HG03159 (cell line): ENCODE measurements at regions not wholly inside any gene's neighbourhood (a gene's known extent, or its start where the extent isn't known, plus 50 kb on each side); places are given as distances from the start of the nearest gene placed in this dataset.
"Not testable (repeated sequence)": the region's sequence is repeated elsewhere in the genome, so short reads cannot be mapped to it uniquely, and the experiment has no call there.

ENCODE experiments used
- ATAC-seq: cut with Tn5 transposase; IDR thresholded peaks from one replicate; pipeline ENCODE4 v1.9.1; 2021; ENCODE audit warnings: mild to moderate bottlenecking, moderate library complexity; ENCODE audit not compliant: unreplicated experiment

GRCh38 chr1:80632284-80632683 is 1168.5 kb upstream of the ADGRL2 start:
- ATAC-seq: no peak

- ATAC-seq: no peak
Measured at GRCh38 chr1:80629304-80629837, 1171.4 kb upstream of the ADGRL2 start.

- ATAC-seq: no peak
Measured at GRCh38 chr1:80624682-80625081, 1176.1 kb upstream of the ADGRL2 start.

GRCh38 chr1:80607064-80607463 is 1193.7 kb upstream of the ADGRL2 start:
- ATAC-seq: no peak

GRCh38 chr1:80594013-80594412 is 1206.7 kb upstream of the ADGRL2 start:
- ATAC-seq: no peak

- no peak for ATAC-seq
Measured at GRCh38 chr1:80593197-80593596, 1207.5 kb upstream of the ADGRL2 start.

GRCh38 chr1:80582980-80583379 is 1217.8 kb upstream of the ADGRL2 start:
- no peak for ATAC-seq

- no peak for ATAC-seq
Measured at GRCh38 chr1:80579055-80579454, 1221.7 kb upstream of the ADGRL2 start.

GRCh38 chr1:80566867-80567266 is 1233.9 kb upstream of the ADGRL2 start:
- no peak for ATAC-seq

GRCh38 chr1:80566123-80566522 is 1234.6 kb upstream of the ADGRL2 start:
- ATAC-seq: no peak

- ATAC-seq: no peak
Measured at GRCh38 chr1:80565406-80565805, 1235.3 kb upstream of the ADGRL2 start.

GRCh38 chr1:80542231-80542630 is 1258.5 kb upstream of the ADGRL2 start:
- no peak for ATAC-seq

GRCh38 chr1:80540596-80540995 is 1260.1 kb upstream of the ADGRL2 start:
- ATAC-seq: no peak

GRCh38 chr1:80540149-80540548 is 1260.6 kb upstream of the ADGRL2 start:
- ATAC-seq: no peak

GRCh38 chr1:80539298-80539697 is 1261.4 kb upstream of the ADGRL2 start:
- not testable (repeated sequence) for ATAC-seq

GRCh38 chr1:80536461-80536860 is 1264.3 kb upstream of the ADGRL2 start:
- ATAC-seq: no peak

- ATAC-seq: no peak
Measured at GRCh38 chr1:80535466-80535865, 1265.3 kb upstream of the ADGRL2 start.

- no peak for ATAC-seq
Measured at GRCh38 chr1:80534606-80535360, 1266.0 kb upstream of the ADGRL2 start.

GRCh38 chr1:80533775-80534334 is 1266.9 kb upstream of the ADGRL2 start:
- ATAC-seq: no peak

- no peak for ATAC-seq
Measured at GRCh38 chr1:80533093-80533492, 1267.6 kb upstream of the ADGRL2 start.

GRCh38 chr1:80531182-80531581 is 1269.6 kb upstream of the ADGRL2 start:
- no peak for ATAC-seq

- ATAC-seq: no peak
Measured at GRCh38 chr1:80529546-80529945, 1271.2 kb upstream of the ADGRL2 start.
